ENCODE measurements at regions not wholly inside any gene's neighbourhood (a gene's known extent, or its start where the extent isn't known, plus 50 kb on each side); places are given as distances from the start of the nearest gene placed in this dataset.
A peak's percentile ranks its signal among the peaks of the same experiment; 100 is the strongest.
"Not testable (repeated sequence)": the region's sequence is repeated elsewhere in the genome, so short reads cannot be mapped to it uniquely, and the experiment has no call there.

GRCh38 chr2:4753721-4754120 lies 938.5 kb upstream of the SOX11 start:
- Histone ChIP-seq H3K4me1 (ENCODE audit: control insufficient read depth, insufficient read depth, low read length) (no peaks in the 10 kb centered on the region), H3K36me3 (ENCODE audit: control insufficient read depth, insufficient read depth, low read length) (no peaks in the 10 kb centered on the region), H3K27ac (ENCODE audit: low read depth, low read length) (no peak overlapping the region), H3K4me3 (ENCODE audit: low read depth, low read length) (no peak overlapping the region), H3K27me3 (ENCODE audit: control insufficient read depth, insufficient read depth, low read length) (no peaks in the 10 kb centered on the region), H3K9me3 (ENCODE audit: control insufficient read depth, insufficient read depth, low read length) (no peaks in the 10 kb centered on the region)
- no peak for DNase-seq (ENCODE audit: low read depth in 4 of 6, low spot score in 6 of 6)
- no CpG with 5 or more reads among the region's 4 CpGs for WGBS (ENCODE audit: insufficient coverage)

GRCh38 chr2:4762951-4763376 lies 929.2 kb upstream of the SOX11 start:
- H3K4me1 ChIP-seq (ENCODE audit: control insufficient read depth, insufficient read depth, low read length) = no peaks in the 10 kb centered on the region
- no peaks in the 10 kb centered on the region for H3K36me3 ChIP-seq (ENCODE audit: control insufficient read depth, insufficient read depth, low read length)
- H3K27me3 ChIP-seq (ENCODE audit: control insufficient read depth, insufficient read depth, low read length) = no peaks in the 10 kb centered on the region
- peak in 4 of 6 donors; percentile 22 to 88 (median 61) for DNase-seq (ENCODE audit: low read depth in 4 of 6, low spot score in 6 of 6)
- no peak overlapping the region for H3K4me3 ChIP-seq (ENCODE audit: low read depth, low read length)
- H3K9me3 ChIP-seq (ENCODE audit: control insufficient read depth, insufficient read depth, low read length) = no peaks in the 10 kb centered on the region
- no peak overlapping the region for H3K27ac ChIP-seq (ENCODE audit: low read depth, low read length)
- WGBS (ENCODE audit: insufficient coverage) = 13% methylated on average over 2 of the region's 4 CpGs

GRCh38 chr2:4765787-4766530 lies 926.2 kb upstream of the SOX11 start:
- Histone ChIP-seq H3K9me3 (ENCODE audit: control insufficient read depth, insufficient read depth, low read length) (no peaks in the 10 kb centered on the region), H3K27me3 (ENCODE audit: control insufficient read depth, insufficient read depth, low read length) (no peaks in the 10 kb centered on the region), H3K4me3 (ENCODE audit: low read depth, low read length) (no peak overlapping the region), H3K4me1 (ENCODE audit: control insufficient read depth, insufficient read depth, low read length) (no peaks in the 10 kb centered on the region), H3K27ac (ENCODE audit: low read depth, low read length) (no peak overlapping the region), H3K36me3 (ENCODE audit: control insufficient read depth, insufficient read depth, low read length) (no peaks in the 10 kb centered on the region)
- DNase-seq (ENCODE audit: low read depth in 4 of 6, low spot score in 6 of 6) = peak in 2 of 6 donors; percentile 23 to 45
- WGBS (ENCODE audit: insufficient coverage) = 66% methylated on average over 10 of the region's 16 CpGs

GRCh38 chr2:4775668-4776067 lies 916.5 kb upstream of the SOX11 start:
- DNase-seq (ENCODE audit: low read depth in 4 of 6, low spot score in 6 of 6) = no peak
- Histone ChIP-seq H3K9me3 (ENCODE audit: control insufficient read depth, insufficient read depth, low read length) (no peaks in the 10 kb centered on the region), H3K27me3 (ENCODE audit: control insufficient read depth, insufficient read depth, low read length) (no peaks in the 10 kb centered on the region), H3K27ac (ENCODE audit: low read depth, low read length) (no peak overlapping the region), H3K4me3 (ENCODE audit: low read depth, low read length) (no peak overlapping the region), H3K4me1 (ENCODE audit: control insufficient read depth, insufficient read depth, low read length) (no peaks in the 10 kb centered on the region), H3K36me3 (ENCODE audit: control insufficient read depth, insufficient read depth, low read length) (no peaks in the 10 kb centered on the region)
- WGBS (ENCODE audit: insufficient coverage) = 88% methylated on average over 2 of the region's 2 CpGs

- WGBS (ENCODE audit: insufficient coverage) = 86% methylated on average over 2 of the region's 3 CpGs
- H3K27me3 ChIP-seq (ENCODE audit: control insufficient read depth, insufficient read depth, low read length) = no peaks in the 10 kb centered on the region
- no peaks in the 10 kb centered on the region for H3K9me3 ChIP-seq (ENCODE audit: control insufficient read depth, insufficient read depth, low read length)
- no peak overlapping the region for H3K27ac ChIP-seq (ENCODE audit: low read depth, low read length)
- H3K36me3 ChIP-seq (ENCODE audit: control insufficient read depth, insufficient read depth, low read length) = no peaks in the 10 kb centered on the region
- no peaks in the 10 kb centered on the region for H3K4me1 ChIP-seq (ENCODE audit: control insufficient read depth, insufficient read depth, low read length)
- no peak for DNase-seq (ENCODE audit: low read depth in 4 of 6, low spot score in 6 of 6)
- no peak overlapping the region for H3K4me3 ChIP-seq (ENCODE audit: low read depth, low read length)
These were observed 911.5 kb upstream of the SOX11 start for GRCh38 chr2:4780679-4781078.

- no peaks in the 10 kb centered on the region for H3K4me1 ChIP-seq (ENCODE audit: control insufficient read depth, insufficient read depth, low read length)
- no peak for DNase-seq (ENCODE audit: low read depth in 4 of 6, low spot score in 6 of 6)
- H3K4me3 ChIP-seq (ENCODE audit: low read depth, low read length) = no peak overlapping the region
- no peaks in the 10 kb centered on the region for H3K9me3 ChIP-seq (ENCODE audit: control insufficient read depth, insufficient read depth, low read length)
- no peaks in the 10 kb centered on the region for H3K27me3 ChIP-seq (ENCODE audit: control insufficient read depth, insufficient read depth, low read length)
- WGBS (ENCODE audit: insufficient coverage) = no CpG with 5 or more reads among the region's 1 CpG
- H3K27ac ChIP-seq (ENCODE audit: low read depth, low read length) = no peak overlapping the region
- no peaks in the 10 kb centered on the region for H3K36me3 ChIP-seq (ENCODE audit: control insufficient read depth, insufficient read depth, low read length)
These were observed 909.5 kb upstream of the SOX11 start for GRCh38 chr2:4782647-4783046.

GRCh38 chr2:4791488-4791887 lies 900.7 kb upstream of the SOX11 start:
- H3K9me3 ChIP-seq (ENCODE audit: control insufficient read depth, insufficient read depth, low read length) = no peaks in the 10 kb centered on the region
- 66% methylated on average over 3 of the region's 3 CpGs for WGBS (ENCODE audit: insufficient coverage)
- H3K36me3 ChIP-seq (ENCODE audit: control insufficient read depth, insufficient read depth, low read length) = no peaks in the 10 kb centered on the region
- H3K4me1 ChIP-seq (ENCODE audit: control insufficient read depth, insufficient read depth, low read length) = no peaks in the 10 kb centered on the region
- H3K27me3 ChIP-seq (ENCODE audit: control insufficient read depth, insufficient read depth, low read length) = no peaks in the 10 kb centered on the region
- DNase-seq (ENCODE audit: low read depth in 4 of 6, low spot score in 6 of 6) = no peak
- H3K27ac ChIP-seq (ENCODE audit: low read depth, low read length) = no peak overlapping the region
- H3K4me3 ChIP-seq (ENCODE audit: low read depth, low read length) = no peak overlapping the region

- Histone ChIP-seq H3K27ac (ENCODE audit: low read depth, low read length) (no peak overlapping the region), H3K4me3 (ENCODE audit: low read depth, low read length) (no peak overlapping the region), H3K9me3 (ENCODE audit: control insufficient read depth, insufficient read depth, low read length) (no peaks in the 10 kb centered on the region), H3K36me3 (ENCODE audit: control insufficient read depth, insufficient read depth, low read length) (no peaks in the 10 kb centered on the region), H3K4me1 (ENCODE audit: control insufficient read depth, insufficient read depth, low read length) (no peaks in the 10 kb centered on the region), H3K27me3 (ENCODE audit: control insufficient read depth, insufficient read depth, low read length) (no peaks in the 10 kb centered on the region)
- no peak for DNase-seq (ENCODE audit: low read depth in 4 of 6, low spot score in 6 of 6)
These were observed 900.1 kb upstream of the SOX11 start for GRCh38 chr2:4792126-4792525.

- DNase-seq (ENCODE audit: low read depth in 4 of 6, low spot score in 6 of 6) = no peak
- Histone ChIP-seq H3K4me3 (ENCODE audit: low read depth, low read length) (no peak overlapping the region), H3K9me3 (ENCODE audit: control insufficient read depth, insufficient read depth, low read length) (no peaks in the 10 kb centered on the region), H3K27me3 (ENCODE audit: control insufficient read depth, insufficient read depth, low read length) (no peaks in the 10 kb centered on the region), H3K36me3 (ENCODE audit: control insufficient read depth, insufficient read depth, low read length) (no peaks in the 10 kb centered on the region), H3K4me1 (ENCODE audit: control insufficient read depth, insufficient read depth, low read length) (no peaks in the 10 kb centered on the region), H3K27ac (ENCODE audit: low read depth, low read length) (no peak overlapping the region)
- WGBS (ENCODE audit: insufficient coverage) = no CpG with 5 or more reads among the region's 2 CpGs
These were observed 888.8 kb upstream of the SOX11 start for GRCh38 chr2:4803396-4803795.

- H3K36me3 ChIP-seq (ENCODE audit: control insufficient read depth, insufficient read depth, low read length); H3K4me1 ChIP-seq (ENCODE audit: control insufficient read depth, insufficient read depth, low read length); H3K9me3 ChIP-seq (ENCODE audit: control insufficient read depth, insufficient read depth, low read length); DNase-seq (ENCODE audit: low read depth in 4 of 6, low spot score in 6 of 6); H3K4me3 ChIP-seq (ENCODE audit: low read depth, low read length); H3K27ac ChIP-seq (ENCODE audit: low read depth, low read length); H3K27me3 ChIP-seq (ENCODE audit: control insufficient read depth, insufficient read depth, low read length): not testable (repeated sequence)
These were observed 878.0 kb upstream of the SOX11 start for GRCh38 chr2:4814137-4814536.
